ENCODE measurements at regions not wholly inside any gene's neighbourhood (a gene's known extent, or its start where the extent isn't known, plus 50 kb on each side); places are given as distances from the start of the nearest gene placed in this dataset.

GRCh38 chr11:10990637-10991193 is 132.9 kb upstream of the ZBED5 start:
- Histone ChIP-seq H3K9ac (no peak overlapping the region), H3K79me2 (no peaks in the 10 kb centered on the region), H3K9me3 (ENCODE audit: control insufficient read depth, low read length) (no peaks in the 10 kb centered on the region), H3K4me1 (no peaks in the 10 kb centered on the region), H2AFZ (no peak overlapping the region), H3K4me2 (ENCODE audit: low read length) (no peak overlapping the region), H3K27ac (no peak overlapping the region), H3K4me3 (ENCODE audit: low read depth, low read length) (no peak overlapping the region), H3K27me3 (ENCODE audit: control insufficient read depth, insufficient read depth, low read length) (no peaks in the 10 kb centered on the region), H3K36me3 (ENCODE audit: control insufficient read depth, insufficient read depth, low read length) (no peaks in the 10 kb centered on the region)
- no peak for TF ChIP-seq CTCF (IDR thresholded peaks at IDR 0.05)

GRCh38 chr11:10990160-10990559 is 132.3 kb upstream of the ZBED5 start:
- Histone ChIP-seq H3K9ac (no peak overlapping the region), H3K27ac (no peak overlapping the region), H3K4me2 (ENCODE audit: low read length) (no peak overlapping the region), H3K79me2 (no peaks in the 10 kb centered on the region), H3K4me1 (no peaks in the 10 kb centered on the region), H3K36me3 (ENCODE audit: control insufficient read depth, insufficient read depth, low read length) (no peaks in the 10 kb centered on the region), H2AFZ (no peak overlapping the region), H3K4me3 (ENCODE audit: low read depth, low read length) (no peak overlapping the region), H3K27me3 (ENCODE audit: control insufficient read depth, insufficient read depth, low read length) (no peaks in the 10 kb centered on the region), H3K9me3 (ENCODE audit: control insufficient read depth, low read length) (no peaks in the 10 kb centered on the region)
- TF ChIP-seq CTCF (IDR thresholded peaks at IDR 0.05): no peak

GRCh38 chr11:10986006-10986405 is 128.2 kb upstream of the ZBED5 start:
- H3K27ac ChIP-seq: no peak overlapping the region
- H3K9me3 ChIP-seq (ENCODE audit: control insufficient read depth, low read length): no peaks in the 10 kb centered on the region
- no peak overlapping the region for H3K9ac ChIP-seq
- no peaks in the 10 kb centered on the region for H3K27me3 ChIP-seq (ENCODE audit: control insufficient read depth, insufficient read depth, low read length)
- no peak overlapping the region for H3K4me2 ChIP-seq (ENCODE audit: low read length)
- no peak overlapping the region for H3K4me3 ChIP-seq (ENCODE audit: low read depth, low read length)
- no peak for TF ChIP-seq CTCF (IDR thresholded peaks at IDR 0.05)
- H3K4me1 ChIP-seq: no peaks in the 10 kb centered on the region
- no peaks in the 10 kb centered on the region for H3K36me3 ChIP-seq (ENCODE audit: control insufficient read depth, insufficient read depth, low read length)
- H2AFZ ChIP-seq: no peak overlapping the region
- H3K79me2 ChIP-seq: no peaks in the 10 kb centered on the region

GRCh38 chr11:10984742-10985141 is 126.9 kb upstream of the ZBED5 start:
- Histone ChIP-seq H3K27ac (no peak overlapping the region), H2AFZ (no peak overlapping the region), H3K4me2 (ENCODE audit: low read length) (no peak overlapping the region), H3K4me1 (no peaks in the 10 kb centered on the region), H3K27me3 (ENCODE audit: control insufficient read depth, insufficient read depth, low read length) (no peaks in the 10 kb centered on the region), H3K9ac (no peak overlapping the region), H3K9me3 (ENCODE audit: control insufficient read depth, low read length) (no peaks in the 10 kb centered on the region), H3K4me3 (ENCODE audit: low read depth, low read length) (no peak overlapping the region), H3K79me2 (no peaks in the 10 kb centered on the region), H3K36me3 (ENCODE audit: control insufficient read depth, insufficient read depth, low read length) (no peaks in the 10 kb centered on the region)
- no peak for TF ChIP-seq CTCF (IDR thresholded peaks at IDR 0.05)

- Histone ChIP-seq H3K9me3 (ENCODE audit: control insufficient read depth, low read length) (no peaks in the 10 kb centered on the region), H3K36me3 (ENCODE audit: control insufficient read depth, insufficient read depth, low read length) (no peaks in the 10 kb centered on the region), H3K4me3 (ENCODE audit: low read depth, low read length) (no peak overlapping the region), H3K27me3 (ENCODE audit: control insufficient read depth, insufficient read depth, low read length) (no peaks in the 10 kb centered on the region), H2AFZ (no peak overlapping the region), H3K4me1 (no peaks in the 10 kb centered on the region), H3K4me2 (ENCODE audit: low read length) (no peak overlapping the region), H3K9ac (no peak overlapping the region), H3K27ac (no peak overlapping the region), H3K79me2 (no peaks in the 10 kb centered on the region)
- no peak for TF ChIP-seq CTCF (IDR thresholded peaks at IDR 0.05)
These were observed 126.4 kb upstream of the ZBED5 start for GRCh38 chr11:10984250-10984649.
